Keratinocyte (primary cell): ENCODE measurements at regions not wholly inside any gene's neighbourhood (a gene's known extent, or its start where the extent isn't known, plus 50 kb on each side); places are given as distances from the start of the nearest gene placed in this dataset.

Experiments
- DNase-seq: peaks from one replicate; pipeline ENCODE4 v3.0.0-alpha.2; 2011; ENCODE audit warnings: low read depth, missing footprints, low spot score
- FAIRE-seq: peaks from 2 replicates; lab custom pipeline; 2011; peaks lifted over from hg19 to GRCh38; lab: Jason Lieb, UNC
- H2AFZ ChIP-seq: 2 replicates; pipeline ENCODE4 v1.6.0; 2012; ENCODE audit warnings: low read length, control low read depth, inconsistent platforms; ENCODE audit not compliant: control insufficient read depth
- H3K27ac ChIP-seq: 2 replicates; pipeline ENCODE4 v1.5.1; 2011; ENCODE audit warnings: low read length; ENCODE audit not compliant: control insufficient read depth, insufficient read depth
- H3K27me3 ChIP-seq: 3 replicates; pipeline ENCODE4 v1.6.0; 2011; ENCODE audit warnings: low read length; ENCODE audit not compliant: control insufficient read depth, insufficient read depth; ENCODE audit errors: extremely low read depth
- H3K36me3 ChIP-seq, 2 experiments: 2 replicates in 1 of 2; 3 replicates in 1 of 2; pipeline ENCODE4 v1.5.1; 2011; ENCODE audit warnings: low read length in 2 of 2, mild to moderate bottlenecking in 1 of 2; ENCODE audit not compliant: control insufficient read depth in 2 of 2, insufficient read depth in 2 of 2; ENCODE audit errors: extremely low read depth in 1 of 2
- H3K4me1 ChIP-seq: 3 replicates; pipeline ENCODE4 v1.5.1; 2011; ENCODE audit warnings: low read length; ENCODE audit not compliant: control insufficient read depth, insufficient read depth; ENCODE audit errors: extremely low read depth
- H3K4me2 ChIP-seq: 3 replicates; pipeline ENCODE4 v1.6.0; 2011; ENCODE audit warnings: low read depth, low read length; ENCODE audit not compliant: control insufficient read depth, insufficient read depth; ENCODE audit errors: extremely low read depth
- H3K4me3 ChIP-seq, 3 experiments: fragments of 200-600 bp in 1 of 3; sonication (generic) in 1 of 3; 2 replicates in 2 of 3; 3 replicates in 1 of 3; pipeline ENCODE4 v1.5.1; 2011 to 2016; ENCODE audit warnings: low read length in 3 of 3, mild to moderate bottlenecking in 3 of 3, control low read depth in 2 of 3, inconsistent platforms in 1 of 3, low read depth in 1 of 3, mixed read lengths in 1 of 3, mixed run types in 1 of 3, moderate library complexity in 1 of 3; ENCODE audit not compliant: control insufficient read depth in 2 of 3, insufficient read depth in 2 of 3; ENCODE audit errors: extremely low read depth in 1 of 3
- H3K79me2 ChIP-seq: 2 replicates; pipeline ENCODE4 v1.6.0; 2012; ENCODE audit warnings: low read length; ENCODE audit not compliant: control insufficient read depth, insufficient read depth
- H3K9ac ChIP-seq: 3 replicates; pipeline ENCODE4 v1.6.0; 2011; ENCODE audit warnings: low read length; ENCODE audit not compliant: control insufficient read depth, insufficient read depth; ENCODE audit errors: extremely low read depth
- H3K9me1 ChIP-seq: 3 replicates; pipeline ENCODE4 v1.6.0; 2011; ENCODE audit warnings: low read length; ENCODE audit not compliant: control insufficient read depth, insufficient read depth; ENCODE audit errors: extremely low read depth
- H3K9me3 ChIP-seq: 2 replicates; pipeline ENCODE4 v1.5.1; 2012; ENCODE audit warnings: low read depth, low read length; ENCODE audit not compliant: control insufficient read depth
- H4K20me1 ChIP-seq: 3 replicates; pipeline ENCODE4 v1.6.0; 2011; ENCODE audit warnings: low read length; ENCODE audit not compliant: control insufficient read depth, insufficient read depth; ENCODE audit errors: extremely low read depth
- EZH2 ChIP-seq: IDR thresholded peaks from one replicate; pipeline ENCODE4 v1.6.1; 2012; ENCODE audit warnings: inconsistent platforms, mild to moderate bottlenecking, low read length, moderate library complexity
- dilution Hi-C: fragments of 300-500 bp; cut with MboI; formaldehyde crosslinking; loops from one replicate; pipeline ENCODE4 v1.7.0; 2020; ENCODE audit warnings: low sequenced_read_pairs; ENCODE audit not compliant: extremely low pct_ligation_motif_present
- TF ChIP-seq, protein P1 (sequence below), 3 experiments: IDR thresholded peaks in 1 of 3; conservative IDR thresholded peaks in 1 of 3; optimal IDR thresholded peaks in 1 of 3; 2 replicates in 2 of 3; 3 replicates in 1 of 3; pipeline versions ENCODE3 to v1.5.1; 2011; ENCODE audit warnings: low read length in 3 of 3, mild to moderate bottlenecking in 3 of 3, moderate library complexity in 2 of 3, control low read depth in 1 of 3, inconsistent platforms in 1 of 3; ENCODE audit not compliant: insufficient read depth in 2 of 3; ENCODE audit errors: extremely low read depth in 1 of 3

GRCh38 chr10:129184196-129184595 lies 282.8 kb upstream of the MGMT start:
- Histone ChIP-seq H3K27me3 (no peaks in the 10 kb centered on the region), H3K9me3 (peaks cover 1% of the 10 kb centered on the region), H3K9ac (no peak overlapping the region), H3K9me1 (no peaks in the 10 kb centered on the region), H2AFZ (no peak overlapping the region), H4K20me1 (no peaks in the 10 kb centered on the region), H3K36me3 (no peaks in the 10 kb centered on the region), H3K4me2 (no peak overlapping the region), H3K4me1 (no peaks in the 10 kb centered on the region), H3K4me3 (no peak overlapping the region), H3K27ac (no peak overlapping the region), H3K79me2 (no peaks in the 10 kb centered on the region)
- FAIRE-seq: no peak
- TF ChIP-seq EZH2: no peak
- TF ChIP-seq, protein P1, sequence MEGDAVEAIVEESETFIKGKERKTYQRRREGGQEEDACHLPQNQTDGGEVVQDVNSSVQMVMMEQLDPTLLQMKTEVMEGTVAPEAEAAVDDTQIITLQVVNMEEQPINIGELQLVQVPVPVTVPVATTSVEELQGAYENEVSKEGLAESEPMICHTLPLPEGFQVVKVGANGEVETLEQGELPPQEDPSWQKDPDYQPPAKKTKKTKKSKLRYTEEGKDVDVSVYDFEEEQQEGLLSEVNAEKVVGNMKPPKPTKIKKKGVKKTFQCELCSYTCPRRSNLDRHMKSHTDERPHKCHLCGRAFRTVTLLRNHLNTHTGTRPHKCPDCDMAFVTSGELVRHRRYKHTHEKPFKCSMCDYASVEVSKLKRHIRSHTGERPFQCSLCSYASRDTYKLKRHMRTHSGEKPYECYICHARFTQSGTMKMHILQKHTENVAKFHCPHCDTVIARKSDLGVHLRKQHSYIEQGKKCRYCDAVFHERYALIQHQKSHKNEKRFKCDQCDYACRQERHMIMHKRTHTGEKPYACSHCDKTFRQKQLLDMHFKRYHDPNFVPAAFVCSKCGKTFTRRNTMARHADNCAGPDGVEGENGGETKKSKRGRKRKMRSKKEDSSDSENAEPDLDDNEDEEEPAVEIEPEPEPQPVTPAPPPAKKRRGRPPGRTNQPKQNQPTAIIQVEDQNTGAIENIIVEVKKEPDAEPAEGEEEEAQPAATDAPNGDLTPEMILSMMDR (optimal IDR thresholded peaks at IDR 0.05 in 1 of 3, IDR thresholded peaks at IDR 0.05 in 1 of 3, conservative IDR thresholded peaks at IDR 0.05 in 1 of 3; ENCODE audit: extremely low read depth in 1 of 3, insufficient read depth in 2 of 3, low read length in 3 of 3): no peak
- dilution Hi-C loops: no loop called here
- DNase-seq: no peak

GRCh38 chr10:129187331-129187730 lies 279.7 kb upstream of the MGMT start:
- dilution Hi-C loops: no loop called here
- Histone ChIP-seq H3K4me2 (no peak overlapping the region), H3K79me2 (no peaks in the 10 kb centered on the region), H2AFZ (no peak overlapping the region), H3K4me1 (peaks cover under 1% of the 10 kb centered on the region), H3K36me3 (no peaks in the 10 kb centered on the region), H3K27me3 (no peaks in the 10 kb centered on the region), H4K20me1 (no peaks in the 10 kb centered on the region), H3K9me1 (no peaks in the 10 kb centered on the region), H3K4me3 (no peak overlapping the region), H3K9me3 (peaks cover 1% of the 10 kb centered on the region), H3K27ac (no peak overlapping the region), H3K9ac (no peak overlapping the region)
- FAIRE-seq (no peak), DNase-seq (no peak)
- TF ChIP-seq, protein P1 (optimal IDR thresholded peaks at IDR 0.05 in 1 of 3, IDR thresholded peaks at IDR 0.05 in 1 of 3, conservative IDR thresholded peaks at IDR 0.05 in 1 of 3; ENCODE audit: extremely low read depth in 1 of 3, insufficient read depth in 2 of 3, low read length in 3 of 3): no peak
- TF ChIP-seq EZH2: no peak
